ENCODE measurements at regions not wholly inside any gene's neighbourhood (a gene's known extent, or its start where the extent isn't known, plus 50 kb on each side); places are given as distances from the start of the nearest gene placed in this dataset.

GRCh38 chr20:51994751-51995417, 192.6 kb upstream of the SALL4 start:
- Histone ChIP-seq H3K4me1 (replicated peaks) (no peaks in the 10 kb centered on the region), H3K27ac (no peak overlapping the region), H3K4me3 (no peak overlapping the region), H3K36me3 (no peaks in the 10 kb centered on the region), H3K9me3 (no peaks in the 10 kb centered on the region), H3K27me3 (replicated peaks; ENCODE audit: insufficient read depth) (no peaks in the 10 kb centered on the region)
- DNase-seq (ENCODE audit: low spot score): no peak
- TF ChIP-seq CTCF (IDR thresholded peaks at IDR 0.05) (no peak), POLR2A (IDR thresholded peaks at IDR 0.05) (no peak), POLR2AphosphoS5 (IDR thresholded peaks at IDR 0.05) (no peak)
- intact Hi-C loops (cut with DNase I): no loop called here
- 82% methylated on average over 10 of the region's 10 CpGs for WGBS

GRCh38 chr20:51987812-51988211, 185.5 kb upstream of the SALL4 start:
- no peaks in the 10 kb centered on the region for H3K4me1 ChIP-seq (replicated peaks)
- intact Hi-C loops (cut with DNase I): no loop called here
- no peak overlapping the region for H3K4me3 ChIP-seq
- no peaks in the 10 kb centered on the region for H3K27me3 ChIP-seq (replicated peaks; ENCODE audit: insufficient read depth)
- no peaks in the 10 kb centered on the region for H3K36me3 ChIP-seq
- no peak overlapping the region for H3K27ac ChIP-seq
- H3K9me3 ChIP-seq: no peaks in the 10 kb centered on the region
- DNase-seq (ENCODE audit: low spot score): no peak
- no peak for TF ChIP-seq POLR2A (IDR thresholded peaks at IDR 0.05)
- TF ChIP-seq POLR2AphosphoS5 (IDR thresholded peaks at IDR 0.05): no peak
- no peak for TF ChIP-seq CTCF (IDR thresholded peaks at IDR 0.05)

- Histone ChIP-seq H3K27me3 (replicated peaks; ENCODE audit: insufficient read depth) (no peaks in the 10 kb centered on the region), H3K27ac (peak overlapping the region in 1 of 2 donors; percentile 8), H3K4me1 (replicated peaks) (no peaks in the 10 kb centered on the region), H3K4me3 (no peak overlapping the region), H3K9me3 (no peaks in the 10 kb centered on the region), H3K36me3 (no peaks in the 10 kb centered on the region)
- TF ChIP-seq POLR2AphosphoS5 (IDR thresholded peaks at IDR 0.05): peak; percentile 70
- TF ChIP-seq CTCF (IDR thresholded peaks at IDR 0.05): no peak
- intact Hi-C loops (cut with DNase I): no loop called here
- no peak for DNase-seq (ENCODE audit: low spot score)
These were observed 182.7 kb upstream of the SALL4 start for GRCh38 chr20:51985013-51985415.

- Histone ChIP-seq H3K36me3 (no peaks in the 10 kb centered on the region), H3K27me3 (replicated peaks; ENCODE audit: insufficient read depth) (no peaks in the 10 kb centered on the region), H3K9me3 (no peaks in the 10 kb centered on the region), H3K4me3 (no peak overlapping the region), H3K4me1 (replicated peaks) (no peaks in the 10 kb centered on the region), H3K27ac (no peak overlapping the region)
- no peak for TF ChIP-seq CTCF (IDR thresholded peaks at IDR 0.05)
- TF ChIP-seq POLR2A (IDR thresholded peaks at IDR 0.05): no peak
- no peak for TF ChIP-seq POLR2AphosphoS5 (IDR thresholded peaks at IDR 0.05)
- no peak for DNase-seq (ENCODE audit: low spot score)
- 97% methylated on average over 11 of the region's 11 CpGs for WGBS
- intact Hi-C loops (cut with DNase I): no loop called here
These were observed 178.0 kb upstream of the SALL4 start for GRCh38 chr20:51980277-51980676.

- Histone ChIP-seq H3K36me3 (no peaks in the 10 kb centered on the region), H3K4me3 (no peak overlapping the region), H3K4me1 (replicated peaks) (no peaks in the 10 kb centered on the region), H3K27ac (no peak overlapping the region), H3K27me3 (replicated peaks; ENCODE audit: insufficient read depth) (no peaks in the 10 kb centered on the region), H3K9me3 (no peaks in the 10 kb centered on the region)
- TF ChIP-seq POLR2AphosphoS5 (IDR thresholded peaks at IDR 0.05): no peak
- TF ChIP-seq CTCF (IDR thresholded peaks at IDR 0.05): no peak
- TF ChIP-seq POLR2A (IDR thresholded peaks at IDR 0.05): no peak
- intact Hi-C loops (cut with DNase I): no loop called here
- no peak for DNase-seq (ENCODE audit: low spot score)
- WGBS: 87% methylated on average over 4 of the region's 4 CpGs
These were observed 176.9 kb upstream of the SALL4 start for GRCh38 chr20:51979226-51979625.
